Thyroid gland (tissue), 4 donors: ENCODE measurements at regions not wholly inside any gene's neighbourhood (a gene's known extent, or its start where the extent isn't known, plus 50 kb on each side); places are given as distances from the start of the nearest gene placed in this dataset.

Source experiments
- CTCF ChIP-seq, 6 experiments: fragments of 200-600 bp in 3 of 6; fragments of 450-650 bp in 3 of 6; sonication (generic) in 3 of 6; IDR thresholded peaks; one replicate each; pipeline ENCODE4 v1.5.1; 2016 to 2019; ENCODE audit warnings: antibody characterized with exemption in 6 of 6, mild to moderate bottlenecking in 2 of 6, inconsistent platforms in 1 of 6, moderate library complexity in 1 of 6
- POLR2A ChIP-seq, 2 donors: fragments of 450-650 bp; IDR thresholded peaks; one replicate each; pipeline ENCODE4 v1.6.1; 2017; ENCODE audit warnings: antibody characterized with exemption in 2 of 2, mild to moderate bottlenecking in 2 of 2, moderate library complexity in 1 of 2

- TF ChIP-seq CTCF (IDR thresholded peaks at IDR 0.05) = no peak
- no peak for TF ChIP-seq POLR2A (IDR thresholded peaks at IDR 0.05)
Measured at GRCh38 chr14:35998303-35998702, 172.2 kb downstream of the BRMS1L start.
